Left lobe of liver (tissue), 2 donors: ENCODE measurements at regions not wholly inside any gene's neighbourhood (a gene's known extent, or its start where the extent isn't known, plus 50 kb on each side); places are given as distances from the start of the nearest gene placed in this dataset.
"Not testable (repeated sequence)": the region's sequence is repeated elsewhere in the genome, so short reads cannot be mapped to it uniquely, and the experiment has no call there.

Experiments
- ATAC-seq: fragments of 200-7000 bp; cut with Tn5 transposase; one replicate; pipeline ENCODE4 v1.9.1; 2020; ENCODE audit warnings: mild to moderate bottlenecking, moderate library complexity
- DNase-seq: peaks from one replicate; pipeline ENCODE4 v3.0.0-alpha.2; 2020; ENCODE audit warnings: low spot score
- donor health status: DM: no; HTN: no; CAD: no; lungs with moderate emphysema.
- donor health status: DM: no; HTN: yes; CAD: no.

GRCh38 chr16:29355339-29356059, 51.0 kb downstream of the NPIPB11 start:
- not testable (repeated sequence) for DNase-seq, ATAC-seq

GRCh38 chr16:29354449-29354848, 52.1 kb downstream of the NPIPB11 start:
- peak; percentile 60 for ATAC-seq
- DNase-seq, result not testable (repeated sequence)

- ATAC-seq, DNase-seq: not testable (repeated sequence)
These were observed 53.9 kb downstream of the NPIPB11 start for GRCh38 chr16:29352617-29352999.

- DNase-seq, ATAC-seq: not testable (repeated sequence)
These were observed 54.4 kb downstream of the NPIPB11 start for GRCh38 chr16:29351970-29352616.

GRCh38 chr16:29351271-29351969, 55.1 kb downstream of the NPIPB11 start:
- DNase-seq, ATAC-seq: not testable (repeated sequence)

- DNase-seq, ATAC-seq: not testable (repeated sequence)
These were observed 56.5 kb downstream of the NPIPB11 start for GRCh38 chr16:29349966-29350365.

- ATAC-seq, result peak; percentile 87
- DNase-seq, result not testable (repeated sequence)
These were observed 57.8 kb downstream of the NPIPB11 start for GRCh38 chr16:29348748-29349147.

- ATAC-seq, result peak; percentile 51
These were observed 58.3 kb downstream of the NPIPB11 start for GRCh38 chr16:29348123-29348690.

GRCh38 chr16:29346796-29347580, 59.5 kb downstream of the NPIPB11 start:
- not testable (repeated sequence) for ATAC-seq

More at GRCh38 chr16:29348123-29348690, 58.3 kb downstream of the NPIPB11 start:
- not testable (repeated sequence) for DNase-seq

GRCh38 chr16:29346203-29346602, 60.3 kb downstream of the NPIPB11 start:
- not testable (repeated sequence) for ATAC-seq, DNase-seq

More at GRCh38 chr16:29346796-29347580, 59.5 kb downstream of the NPIPB11 start:
- not testable (repeated sequence) for DNase-seq

- DNase-seq, ATAC-seq: not testable (repeated sequence)
These were observed 63.6 kb downstream of the NPIPB11 start for GRCh38 chr16:29342937-29343336.

- not testable (repeated sequence) for DNase-seq, ATAC-seq
These were observed 65.6 kb downstream of the NPIPB11 start for GRCh38 chr16:29340779-29341438.

GRCh38 chr16:29340235-29340634, 66.3 kb downstream of the NPIPB11 start:
- not testable (repeated sequence) for ATAC-seq, DNase-seq

- not testable (repeated sequence) for DNase-seq
- ATAC-seq, result peak; percentile 11
These were observed 67.5 kb downstream of the NPIPB11 start for GRCh38 chr16:29338821-29339700.

GRCh38 chr16:29337385-29337901, 69.1 kb downstream of the NPIPB11 start:
- not testable (repeated sequence) for DNase-seq, ATAC-seq

GRCh38 chr16:29335549-29335846, 71.0 kb downstream of the NPIPB11 start:
- not testable (repeated sequence) for DNase-seq
- peak; percentile 18 for ATAC-seq

- ATAC-seq, result peak; percentile 16
These were observed 71.5 kb downstream of the NPIPB11 start for GRCh38 chr16:29334776-29335548.

More at GRCh38 chr16:29334776-29335548, 71.5 kb downstream of the NPIPB11 start:
- DNase-seq, result not testable (repeated sequence)
